IPS-15b (cell line): ENCODE measurements at regions not wholly inside any gene's neighbourhood (a gene's known extent, or its start where the extent isn't known, plus 50 kb on each side); places are given as distances from the start of the nearest gene placed in this dataset.

Experiments used
- H3K27me3 ChIP-seq: one replicate; pipeline ENCODE4 v1.6.1; 2013; ENCODE audit warnings: low read length; ENCODE audit not compliant: control insufficient read depth, insufficient read depth
- H3K36me3 ChIP-seq: one replicate; pipeline ENCODE4 v1.6.1; 2013; ENCODE audit warnings: low read length; ENCODE audit not compliant: control insufficient read depth, insufficient read depth
- H3K4me1 ChIP-seq: one replicate; pipeline ENCODE4 v1.6.1; 2013; ENCODE audit warnings: mild to moderate bottlenecking, low read length; ENCODE audit not compliant: control insufficient read depth, insufficient read depth
- H3K4me3 ChIP-seq: one replicate; pipeline ENCODE4 v1.5.1; 2013; ENCODE audit warnings: low read depth, low read length
- H3K9ac ChIP-seq: one replicate; pipeline ENCODE4 v1.6.1; 2013; ENCODE audit warnings: low read depth, mild to moderate bottlenecking, low read length
- H3K9me3 ChIP-seq: one replicate; pipeline ENCODE4 v1.6.1; 2013; ENCODE audit warnings: mild to moderate bottlenecking, low read length; ENCODE audit not compliant: control insufficient read depth, insufficient read depth

GRCh38 chr3:40827942-40828688, 303.4 kb downstream of the ZNF621 start:
- no peak overlapping the region for H3K4me3 ChIP-seq

GRCh38 chr3:40828741-40829415, 304.1 kb downstream of the ZNF621 start:
- Histone ChIP-seq H3K4me3 (no peak overlapping the region), H3K36me3 (no peaks in the 10 kb centered on the region), H3K4me1 (no peaks in the 10 kb centered on the region), H3K9me3 (no peaks in the 10 kb centered on the region), H3K9ac (no peak overlapping the region), H3K27me3 (no peaks in the 10 kb centered on the region)

More at GRCh38 chr3:40827942-40828688, 303.4 kb downstream of the ZNF621 start:
- no peak overlapping the region for H3K9ac ChIP-seq
- H3K36me3 ChIP-seq: no peaks in the 10 kb centered on the region
- H3K27me3 ChIP-seq: no peaks in the 10 kb centered on the region
- H3K9me3 ChIP-seq: no peaks in the 10 kb centered on the region
- H3K4me1 ChIP-seq: no peaks in the 10 kb centered on the region

DNA sequence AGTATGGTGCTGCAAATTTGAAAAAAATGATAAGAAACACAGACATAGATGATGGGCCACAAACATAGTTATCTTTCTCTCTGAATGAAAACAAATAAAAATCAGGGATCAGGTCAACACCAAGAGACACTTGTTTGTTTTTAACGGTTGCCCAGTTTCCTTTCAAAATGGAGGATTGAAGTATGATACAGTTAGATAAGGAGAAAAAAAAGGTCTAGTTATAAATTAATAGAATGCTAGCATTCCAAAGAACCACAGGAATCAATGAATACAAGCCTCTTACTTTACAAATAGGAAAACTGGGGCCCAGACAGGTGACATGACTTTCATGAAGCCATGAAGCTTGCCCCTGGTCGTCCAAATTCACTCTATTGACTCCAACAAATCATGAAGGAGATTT, 305.1 kb downstream of the ZNF621 start:
- H3K36me3 ChIP-seq: no peaks in the 10 kb centered on the region
- no peaks in the 10 kb centered on the region for H3K27me3 ChIP-seq
- no peaks in the 10 kb centered on the region for H3K4me1 ChIP-seq

GRCh38 chr3:40837300-40837699, 312.5 kb downstream of the ZNF621 start:
- H3K9me3 ChIP-seq: no peaks in the 10 kb centered on the region
- H3K27me3 ChIP-seq: no peaks in the 10 kb centered on the region
- H3K4me1 ChIP-seq: no peaks in the 10 kb centered on the region
- no peak overlapping the region for H3K4me3 ChIP-seq
- H3K9ac ChIP-seq: no peak overlapping the region
- no peaks in the 10 kb centered on the region for H3K36me3 ChIP-seq

More for the DNA sequence above, 305.1 kb downstream of the ZNF621 start:
- no peak overlapping the region for H3K4me3 ChIP-seq
- no peak overlapping the region for H3K9ac ChIP-seq
- no peaks in the 10 kb centered on the region for H3K9me3 ChIP-seq

GRCh38 chr3:40841131-40841530, 316.4 kb downstream of the ZNF621 start:
- Histone ChIP-seq H3K9ac (no peak overlapping the region), H3K27me3 (no peaks in the 10 kb centered on the region), H3K36me3 (no peaks in the 10 kb centered on the region), H3K4me3 (no peak overlapping the region), H3K9me3 (no peaks in the 10 kb centered on the region), H3K4me1 (peaks cover 4% of the 10 kb centered on the region)

DNA sequence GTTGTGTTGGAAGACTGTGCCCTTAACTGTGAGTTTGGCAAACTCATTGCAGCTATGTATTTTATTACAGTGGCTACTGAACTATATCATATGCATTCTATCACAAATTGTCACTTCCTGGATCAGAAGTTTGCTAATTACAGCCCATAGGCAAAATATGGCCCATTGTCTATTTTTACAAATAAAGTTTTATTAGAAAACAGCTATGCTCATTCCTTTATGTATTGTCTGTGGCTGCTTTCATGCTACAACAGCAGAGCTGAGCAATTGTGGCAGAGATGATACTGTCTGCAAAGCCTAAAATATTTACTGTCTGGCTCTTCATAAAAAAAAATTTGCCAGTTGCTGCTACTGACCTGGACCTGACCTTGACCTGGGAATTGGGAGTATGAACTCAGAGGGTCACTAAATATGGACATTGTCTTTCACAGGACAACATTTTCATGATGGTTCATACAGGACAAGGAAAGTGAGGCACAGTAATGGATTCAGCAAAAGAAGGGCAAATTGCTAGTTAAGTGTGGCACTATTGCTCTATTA, 316.9 kb downstream of the ZNF621 start:
- H3K36me3 ChIP-seq: no peaks in the 10 kb centered on the region
- H3K4me1 ChIP-seq: peaks cover 4% of the 10 kb centered on the region
- H3K4me3 ChIP-seq: no peak overlapping the region
- no peak overlapping the region for H3K9ac ChIP-seq
- H3K27me3 ChIP-seq: no peaks in the 10 kb centered on the region
- H3K9me3 ChIP-seq: no peaks in the 10 kb centered on the region

- H3K27me3 ChIP-seq: no peaks in the 10 kb centered on the region
- H3K4me1 ChIP-seq: peaks cover 8% of the 10 kb centered on the region
- H3K9me3 ChIP-seq: no peaks in the 10 kb centered on the region
- no peak overlapping the region for H3K9ac ChIP-seq
- no peaks in the 10 kb centered on the region for H3K36me3 ChIP-seq
- H3K4me3 ChIP-seq: no peak overlapping the region
These were observed 318.0 kb downstream of the ZNF621 start for GRCh38 chr3:40842714-40843113.

GRCh38 chr3:40843208-40843624, 318.5 kb downstream of the ZNF621 start:
- H3K36me3 ChIP-seq: no peaks in the 10 kb centered on the region
- no peak overlapping the region for H3K9ac ChIP-seq
- peaks cover 12% of the 10 kb centered on the region for H3K4me1 ChIP-seq
- H3K9me3 ChIP-seq: no peaks in the 10 kb centered on the region
- no peaks in the 10 kb centered on the region for H3K27me3 ChIP-seq
- no peak overlapping the region for H3K4me3 ChIP-seq

DNA sequence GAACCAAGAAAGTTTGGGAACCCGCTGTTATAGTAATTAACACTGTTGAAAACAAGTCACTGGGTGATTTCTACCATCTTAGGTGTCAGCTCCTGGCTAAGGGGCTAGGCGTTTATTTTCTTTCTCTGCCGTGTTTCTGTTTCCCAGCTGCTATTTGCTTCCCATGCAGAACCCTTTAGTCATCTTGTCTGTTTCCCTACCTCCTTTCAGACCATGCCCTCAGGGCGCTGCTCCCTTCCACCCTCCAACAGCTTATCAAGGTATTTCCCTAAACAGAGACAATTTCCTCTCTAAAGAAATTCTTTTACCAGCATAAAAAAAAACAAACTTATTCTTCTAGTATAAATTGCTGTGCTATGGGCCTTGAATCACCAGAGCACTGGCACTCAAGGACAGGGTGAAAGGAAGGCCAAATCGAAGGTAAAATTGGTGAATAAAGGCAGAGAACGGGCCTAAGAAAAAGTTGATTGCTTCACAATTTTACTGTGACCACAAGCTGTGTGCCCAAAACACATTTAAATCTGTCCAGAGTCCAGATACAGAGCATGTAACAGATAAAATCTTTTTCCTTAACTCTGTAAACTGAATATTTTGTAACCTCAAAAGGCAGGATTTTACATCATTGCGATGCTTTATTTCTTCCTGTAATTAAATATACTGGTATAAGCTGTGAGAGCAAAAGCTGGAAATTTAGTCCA, 319.2 kb downstream of the ZNF621 start:
- H3K36me3 ChIP-seq: no peaks in the 10 kb centered on the region
- no peaks in the 10 kb centered on the region for H3K27me3 ChIP-seq
- no peak overlapping the region for H3K9ac ChIP-seq
- no peak overlapping the region for H3K4me3 ChIP-seq
- H3K4me1 ChIP-seq: peaks cover 12% of the 10 kb centered on the region
- no peaks in the 10 kb centered on the region for H3K9me3 ChIP-seq

GRCh38 chr3:40844896-40845295, 320.1 kb downstream of the ZNF621 start:
- peaks cover 12% of the 10 kb centered on the region for H3K4me1 ChIP-seq
- H3K9me3 ChIP-seq: no peaks in the 10 kb centered on the region
- H3K4me3 ChIP-seq: no peak overlapping the region
- H3K9ac ChIP-seq: no peak overlapping the region
- no peaks in the 10 kb centered on the region for H3K27me3 ChIP-seq
- no peaks in the 10 kb centered on the region for H3K36me3 ChIP-seq

DNA sequence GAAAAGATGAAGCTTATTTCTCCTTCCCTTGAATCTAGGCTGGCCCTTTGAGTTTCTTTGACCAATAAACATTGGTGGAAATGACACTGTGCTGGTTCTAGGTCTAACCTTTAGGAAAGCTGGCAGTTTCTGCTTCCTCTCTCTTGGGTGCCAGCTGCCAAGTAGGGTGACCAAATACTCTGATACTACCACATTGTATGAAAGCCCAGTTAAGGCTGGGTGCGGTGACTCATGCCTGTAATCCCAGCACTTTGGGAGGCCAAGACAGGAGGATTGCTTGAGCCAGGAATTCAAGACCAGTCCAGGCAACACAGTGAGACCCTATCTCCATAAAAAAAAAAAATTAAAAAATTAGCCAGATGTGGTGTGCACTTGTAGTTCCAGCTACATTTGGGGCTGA, 320.7 kb downstream of the ZNF621 start:
- H3K4me3 ChIP-seq: no peak overlapping the region
- H3K27me3 ChIP-seq: no peaks in the 10 kb centered on the region
- H3K36me3 ChIP-seq: no peaks in the 10 kb centered on the region
- no peaks in the 10 kb centered on the region for H3K9me3 ChIP-seq
- H3K4me1 ChIP-seq: peaks cover 12% of the 10 kb centered on the region
- no peak overlapping the region for H3K9ac ChIP-seq
